Gastroesophageal sphincter (tissue), 4 donors: ENCODE measurements at regions not wholly inside any gene's neighbourhood (a gene's known extent, or its start where the extent isn't known, plus 50 kb on each side); places are given as distances from the start of the nearest gene placed in this dataset.
"Not testable (repeated sequence)": the region's sequence is repeated elsewhere in the genome, so short reads cannot be mapped to it uniquely, and the experiment has no call there.

Experiments
- ATAC-seq: fragments of 150-250 bp; one replicate; pipeline ENCODE4 v1.9.1; 2016; ENCODE audit warnings: mild to moderate bottlenecking, moderate library complexity
- H3K27ac ChIP-seq, 4 donors: fragments of 200-600 bp; sonication (generic) in 3 of 4; 1 replicate in 3 of 4; 2 replicates in 1 of 4; pipeline ENCODE4 v1.5.1; 2016 to 2019
- H3K27me3 ChIP-seq: fragments of 200-600 bp; sonication (generic); one replicate; pipeline ENCODE4 v1.5.1; 2019
- H3K36me3 ChIP-seq, 2 donors: fragments of 200-600 bp; sonication (generic); one replicate each; pipeline ENCODE4 v1.5.1; 2019; ENCODE audit warnings: control low read depth in 1 of 2
- H3K4me1 ChIP-seq, 3 donors: fragments of 200-600 bp; sonication (generic); 1 replicate in 2 of 3; 2 replicates in 1 of 3; pipeline ENCODE4 v1.5.1; 2016 to 2019; ENCODE audit warnings: control low read depth in 2 of 3
- H3K4me3 ChIP-seq, 2 donors: fragments of 200-600 bp; sonication (generic); one replicate each; pipeline ENCODE4 v1.5.1; 2019; ENCODE audit warnings: mild to moderate bottlenecking in 1 of 2, moderate library complexity in 1 of 2
- H3K9me3 ChIP-seq, 3 donors: fragments of 200-600 bp; sonication (generic); one replicate each; pipeline ENCODE4 v1.5.1; 2017 to 2019; ENCODE audit warnings: control low read depth in 2 of 3
- EP300 ChIP-seq: sonication (generic); formaldehyde crosslinking; IDR thresholded peaks from one replicate; pipeline ENCODE4 v1.6.1; 2017; ENCODE audit warnings: antibody characterized with exemption, mild to moderate bottlenecking
- POLR2A ChIP-seq, 2 donors: fragments of 450-650 bp; IDR thresholded peaks; one replicate each; pipeline ENCODE4 v1.6.1; 2017; ENCODE audit warnings: antibody characterized with exemption in 2 of 2, mild to moderate bottlenecking in 2 of 2, moderate library complexity in 1 of 2
- POLR2AphosphoS5 ChIP-seq: sonication (generic); formaldehyde crosslinking; IDR thresholded peaks from one replicate; pipeline ENCODE4 v1.6.1; 2017; ENCODE audit warnings: antibody characterized with exemption
- WGBS, 2 donors: methylation state at CpG; one replicate each; pipeline ENCODE4 v1.1.5; 2018; ENCODE audit warnings: low coverage in 1 of 2; 5-methylcytosine and 5-hydroxymethylcytosine counted together
- TF ChIP-seq, protein P1 (sequence below), 4 experiments: fragments of 200-600 bp in 2 of 4; fragments of 450-650 bp in 2 of 4; sonication (generic) in 1 of 4; IDR thresholded peaks; one replicate each; pipeline ENCODE4 v1.5.1; 2017 to 2019; ENCODE audit warnings: antibody characterized with exemption in 4 of 4, mild to moderate bottlenecking in 2 of 4, moderate library complexity in 2 of 4

GRCh38 chrX:63032811-63033210, 318.3 kb downstream of the SPIN4 start:
- no peak for TF ChIP-seq EP300
- TF ChIP-seq, protein P1, sequence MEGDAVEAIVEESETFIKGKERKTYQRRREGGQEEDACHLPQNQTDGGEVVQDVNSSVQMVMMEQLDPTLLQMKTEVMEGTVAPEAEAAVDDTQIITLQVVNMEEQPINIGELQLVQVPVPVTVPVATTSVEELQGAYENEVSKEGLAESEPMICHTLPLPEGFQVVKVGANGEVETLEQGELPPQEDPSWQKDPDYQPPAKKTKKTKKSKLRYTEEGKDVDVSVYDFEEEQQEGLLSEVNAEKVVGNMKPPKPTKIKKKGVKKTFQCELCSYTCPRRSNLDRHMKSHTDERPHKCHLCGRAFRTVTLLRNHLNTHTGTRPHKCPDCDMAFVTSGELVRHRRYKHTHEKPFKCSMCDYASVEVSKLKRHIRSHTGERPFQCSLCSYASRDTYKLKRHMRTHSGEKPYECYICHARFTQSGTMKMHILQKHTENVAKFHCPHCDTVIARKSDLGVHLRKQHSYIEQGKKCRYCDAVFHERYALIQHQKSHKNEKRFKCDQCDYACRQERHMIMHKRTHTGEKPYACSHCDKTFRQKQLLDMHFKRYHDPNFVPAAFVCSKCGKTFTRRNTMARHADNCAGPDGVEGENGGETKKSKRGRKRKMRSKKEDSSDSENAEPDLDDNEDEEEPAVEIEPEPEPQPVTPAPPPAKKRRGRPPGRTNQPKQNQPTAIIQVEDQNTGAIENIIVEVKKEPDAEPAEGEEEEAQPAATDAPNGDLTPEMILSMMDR (IDR thresholded peaks at IDR 0.05) = no peak
- no peak for TF ChIP-seq POLR2AphosphoS5
- TF ChIP-seq POLR2A (IDR thresholded peaks at IDR 0.05) = no peak
- Histone ChIP-seq H3K4me1 (no peaks in the 10 kb centered on the region), H3K4me3 (no peak overlapping the region), H3K27ac (no peak overlapping the region), H3K9me3 (no peaks in the 10 kb centered on the region), H3K27me3 (no peaks in the 10 kb centered on the region), H3K36me3 (no peaks in the 10 kb centered on the region)
- no CpG with 5 or more reads among the region's 2 CpGs for WGBS, 2 donors
- ATAC-seq = no peak

DNA sequence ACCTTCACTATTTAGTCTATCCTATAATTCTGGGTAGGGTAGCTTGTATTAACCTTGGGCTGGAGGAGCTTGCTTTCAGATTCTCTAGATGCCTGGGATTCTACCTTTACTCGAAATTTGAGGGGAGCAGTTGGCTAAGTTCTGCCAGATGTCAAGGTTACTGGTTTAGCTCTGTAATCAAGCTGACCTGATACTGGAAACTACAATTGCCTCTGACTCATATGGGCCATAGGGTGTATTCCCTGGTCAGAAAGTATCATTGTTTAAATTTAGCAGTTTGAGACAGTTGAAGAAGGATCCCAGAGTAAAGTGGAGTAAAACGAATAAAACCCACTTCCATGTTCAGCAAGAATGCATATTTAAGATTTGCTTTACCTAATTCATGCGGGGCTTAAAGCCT, 337.6 kb downstream of the SPIN4 start:
- H3K4me3 ChIP-seq = no peak overlapping the region
- no peaks in the 10 kb centered on the region for H3K36me3 ChIP-seq
- H3K9me3 ChIP-seq = no peaks in the 10 kb centered on the region
- WGBS, 2 donors = 50 to 60% methylated on average over 1 to 2 of the region's 3 CpGs
- no peaks in the 10 kb centered on the region for H3K27me3 ChIP-seq
- no peak for TF ChIP-seq POLR2AphosphoS5
- TF ChIP-seq POLR2A (IDR thresholded peaks at IDR 0.05) = no peak
- TF ChIP-seq, protein P1 (IDR thresholded peaks at IDR 0.05) = no peak
- TF ChIP-seq EP300 = no peak
- ATAC-seq = no peak
- H3K4me1 ChIP-seq = no peaks in the 10 kb centered on the region
- no peak overlapping the region for H3K27ac ChIP-seq

DNA sequence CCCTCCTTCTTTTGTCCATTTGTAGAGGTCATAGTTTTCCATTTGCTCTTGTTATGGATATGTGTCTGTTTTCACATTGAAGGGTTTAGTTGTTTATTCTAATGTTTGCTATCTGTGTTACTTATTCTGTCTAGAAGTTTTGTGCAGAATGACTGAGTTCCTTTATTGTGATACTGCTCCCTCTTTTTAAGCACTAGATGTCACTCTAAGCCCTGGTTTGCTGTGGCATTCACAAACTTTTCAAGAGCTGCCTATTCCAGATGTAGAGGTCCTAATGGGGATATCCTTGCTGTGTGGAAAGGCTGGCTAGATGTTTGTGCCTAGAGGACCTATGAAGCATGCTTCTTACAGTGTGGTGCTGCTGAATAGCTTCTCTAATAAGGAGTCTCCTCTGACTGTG, 338.6 kb downstream of the SPIN4 start:
- Histone ChIP-seq H3K4me1 (no peaks in the 10 kb centered on the region), H3K27ac (no peak overlapping the region), H3K9me3 (no peaks in the 10 kb centered on the region), H3K36me3 (no peaks in the 10 kb centered on the region), H3K27me3 (no peaks in the 10 kb centered on the region), H3K4me3 (no peak overlapping the region)
- ATAC-seq = no peak
- TF ChIP-seq, protein P1 (IDR thresholded peaks at IDR 0.05) = no peak
- TF ChIP-seq POLR2A (IDR thresholded peaks at IDR 0.05) (no peak), EP300 (no peak), POLR2AphosphoS5 (no peak)

GRCh38 chrX:63000196-63000595, 350.9 kb downstream of the SPIN4 start:
- H3K27ac ChIP-seq, H3K9me3 ChIP-seq, H3K4me1 ChIP-seq, ATAC-seq, H3K4me3 ChIP-seq, H3K36me3 ChIP-seq, H3K27me3 ChIP-seq: not testable (repeated sequence)
- 40% methylated on average over 1 of the region's 1 CpG for WGBS, 2 donors
